ENCODE measurements at regions not wholly inside any gene's neighbourhood (a gene's known extent, or its start where the extent isn't known, plus 50 kb on each side); places are given as distances from the start of the nearest gene placed in this dataset.

GRCh38 chr4:138092060-138092459 is 150.1 kb downstream of the SLC7A11 start:
- no peak overlapping the region for H3K4me3 Mint-ChIP-seq
- no peak for DNase-seq
- H3K36me3 Mint-ChIP-seq = no peaks in the 10 kb centered on the region
- H3K4me1 Mint-ChIP-seq = no peaks in the 10 kb centered on the region
- H3K27ac Mint-ChIP-seq = no peak overlapping the region
- peaks cover 0 to 12% (median 1%) of the 10 kb centered on the region in 6 donors for H3K9me3 Mint-ChIP-seq
- H3K27me3 Mint-ChIP-seq (ENCODE audit: low read depth in 3 of 3) = no peaks in the 10 kb centered on the region

- Mint-ChIP-seq H3K4me1 (no peaks in the 10 kb centered on the region), H3K27me3 (ENCODE audit: low read depth in 3 of 3) (no peaks in the 10 kb centered on the region), H3K36me3 (no peaks in the 10 kb centered on the region), H3K9me3 (peaks cover 0 to 13% (median 1%) of the 10 kb centered on the region in 6 donors), H3K4me3 (no peak overlapping the region), H3K27ac (no peak overlapping the region)
- no peak for DNase-seq
Measured at GRCh38 chr4:138090918-138091676, 151.1 kb downstream of the SLC7A11 start.

GRCh38 chr4:138090150-138090917 is 151.8 kb downstream of the SLC7A11 start:
- no peaks in the 10 kb centered on the region for H3K4me1 Mint-ChIP-seq
- no peaks in the 10 kb centered on the region for H3K27me3 Mint-ChIP-seq (ENCODE audit: low read depth in 3 of 3)
- no peak overlapping the region for H3K27ac Mint-ChIP-seq
- peaks cover 0 to 13% (median 1%) of the 10 kb centered on the region in 6 donors for H3K9me3 Mint-ChIP-seq
- H3K4me3 Mint-ChIP-seq = no peak overlapping the region
- DNase-seq = no peak
- no peaks in the 10 kb centered on the region for H3K36me3 Mint-ChIP-seq

GRCh38 chr4:138088449-138089208 is 153.5 kb downstream of the SLC7A11 start:
- no peak for DNase-seq
- H3K36me3 Mint-ChIP-seq = no peaks in the 10 kb centered on the region
- no peak overlapping the region for H3K4me3 Mint-ChIP-seq

GRCh38 chr4:138087066-138087719 is 155.0 kb downstream of the SLC7A11 start:
- DNase-seq = no peak
- Mint-ChIP-seq H3K9me3 (peaks cover 0 to 13% (median 0%) of the 10 kb centered on the region in 6 donors), H3K27me3 (ENCODE audit: low read depth in 3 of 3) (no peaks in the 10 kb centered on the region), H3K36me3 (no peaks in the 10 kb centered on the region), H3K4me3 (no peak overlapping the region), H3K27ac (no peak overlapping the region), H3K4me1 (no peaks in the 10 kb centered on the region)

More at GRCh38 chr4:138088449-138089208, 153.5 kb downstream of the SLC7A11 start:
- Mint-ChIP-seq H3K9me3 (peaks cover 0 to 13% (median 1%) of the 10 kb centered on the region in 6 donors), H3K27me3 (ENCODE audit: low read depth in 3 of 3) (no peaks in the 10 kb centered on the region), H3K27ac (no peak overlapping the region), H3K4me1 (no peaks in the 10 kb centered on the region)

- Mint-ChIP-seq H3K27me3 (ENCODE audit: low read depth in 3 of 3) (no peaks in the 10 kb centered on the region), H3K36me3 (no peaks in the 10 kb centered on the region), H3K4me1 (no peaks in the 10 kb centered on the region), H3K27ac (no peak overlapping the region), H3K9me3 (peaks cover 0 to 13% (median 0%) of the 10 kb centered on the region in 6 donors), H3K4me3 (no peak overlapping the region)
- no peak for DNase-seq
Measured at GRCh38 chr4:138086611-138087041, 155.5 kb downstream of the SLC7A11 start.

- H3K9me3 Mint-ChIP-seq = peaks cover 0 to 13% (median 0%) of the 10 kb centered on the region in 6 donors
- DNase-seq = no peak
- no peaks in the 10 kb centered on the region for H3K4me1 Mint-ChIP-seq
- H3K27ac Mint-ChIP-seq = no peak overlapping the region
- no peak overlapping the region for H3K4me3 Mint-ChIP-seq
- no peaks in the 10 kb centered on the region for H3K27me3 Mint-ChIP-seq (ENCODE audit: low read depth in 3 of 3)
- H3K36me3 Mint-ChIP-seq = no peaks in the 10 kb centered on the region
Measured at GRCh38 chr4:138085736-138086305, 156.3 kb downstream of the SLC7A11 start.

GRCh38 chr4:138078751-138079520 is 163.2 kb downstream of the SLC7A11 start:
- Mint-ChIP-seq H3K27me3 (ENCODE audit: low read depth in 3 of 3) (no peaks in the 10 kb centered on the region), H3K36me3 (no peaks in the 10 kb centered on the region), H3K9me3 (peaks cover 0 to 8% (median 1%) of the 10 kb centered on the region in 6 donors), H3K4me1 (no peaks in the 10 kb centered on the region), H3K4me3 (no peak overlapping the region), H3K27ac (no peak overlapping the region)
- no peak for DNase-seq

- Mint-ChIP-seq H3K4me3 (no peak overlapping the region), H3K27me3 (ENCODE audit: low read depth in 3 of 3) (no peaks in the 10 kb centered on the region), H3K9me3 (peaks cover 0 to 8% (median 1%) of the 10 kb centered on the region in 6 donors), H3K27ac (no peak overlapping the region), H3K4me1 (no peaks in the 10 kb centered on the region), H3K36me3 (no peaks in the 10 kb centered on the region)
- DNase-seq = no peak
Measured at GRCh38 chr4:138078253-138078652, 163.9 kb downstream of the SLC7A11 start.

GRCh38 chr4:138076561-138076960 is 165.6 kb downstream of the SLC7A11 start:
- Mint-ChIP-seq H3K4me1 (no peaks in the 10 kb centered on the region), H3K27me3 (ENCODE audit: low read depth in 3 of 3) (no peaks in the 10 kb centered on the region), H3K27ac (no peak overlapping the region), H3K9me3 (peaks cover 0 to 8% (median 3%) of the 10 kb centered on the region in 6 donors), H3K36me3 (no peaks in the 10 kb centered on the region), H3K4me3 (no peak overlapping the region)
- no peak for DNase-seq

- no peak overlapping the region for H3K27ac Mint-ChIP-seq
- no peak overlapping the region for H3K4me3 Mint-ChIP-seq
- H3K9me3 Mint-ChIP-seq = peaks cover 9 to 20% (median 9%) of the 10 kb centered on the region in 6 donors
- no peak for DNase-seq
- H3K4me1 Mint-ChIP-seq = no peaks in the 10 kb centered on the region
- no peaks in the 10 kb centered on the region for H3K36me3 Mint-ChIP-seq
- no peaks in the 10 kb centered on the region for H3K27me3 Mint-ChIP-seq (ENCODE audit: low read depth in 3 of 3)
Measured at GRCh38 chr4:138070816-138071215, 171.3 kb downstream of the SLC7A11 start.

- H3K36me3 Mint-ChIP-seq = no peaks in the 10 kb centered on the region
- DNase-seq = no peak
- H3K27me3 Mint-ChIP-seq (ENCODE audit: low read depth in 3 of 3) = no peaks in the 10 kb centered on the region
- no peak overlapping the region for H3K4me3 Mint-ChIP-seq
- H3K27ac Mint-ChIP-seq = no peak overlapping the region
- H3K4me1 Mint-ChIP-seq = no peaks in the 10 kb centered on the region
- H3K9me3 Mint-ChIP-seq = peaks cover 7 to 23% (median 14%) of the 10 kb centered on the region in 6 donors
Measured at GRCh38 chr4:138063581-138063980, 178.6 kb downstream of the SLC7A11 start.
